ENCODE measurements at regions not wholly inside any gene's neighbourhood (a gene's known extent, or its start where the extent isn't known, plus 50 kb on each side); places are given as distances from the start of the nearest gene placed in this dataset.

DNA sequence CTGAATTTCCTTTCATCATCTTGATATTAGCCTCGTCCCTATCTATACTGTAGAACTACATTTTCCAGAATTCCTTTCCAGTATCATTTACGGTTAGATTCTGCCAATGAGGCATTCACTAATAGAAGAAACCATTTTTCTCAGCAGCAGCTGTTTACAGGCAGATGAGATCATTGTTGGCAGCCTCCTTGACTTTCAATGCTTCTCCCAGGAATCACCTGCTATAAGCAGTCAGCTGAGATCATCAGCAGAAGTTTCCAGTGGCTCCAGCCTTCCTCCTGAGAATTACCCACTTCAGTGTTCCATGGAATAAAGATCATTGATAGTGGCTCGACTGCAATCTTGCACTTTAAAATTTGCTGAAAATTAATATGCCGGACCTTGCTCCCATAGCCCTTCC lies 157.3 kb upstream of the TET2 start:
- no peak for TF ChIP-seq ZNF341 (tag by site-specific recombination; IDR thresholded peaks at IDR 0.05; ENCODE audit: low read depth)
- TF ChIP-seq, protein P1, sequence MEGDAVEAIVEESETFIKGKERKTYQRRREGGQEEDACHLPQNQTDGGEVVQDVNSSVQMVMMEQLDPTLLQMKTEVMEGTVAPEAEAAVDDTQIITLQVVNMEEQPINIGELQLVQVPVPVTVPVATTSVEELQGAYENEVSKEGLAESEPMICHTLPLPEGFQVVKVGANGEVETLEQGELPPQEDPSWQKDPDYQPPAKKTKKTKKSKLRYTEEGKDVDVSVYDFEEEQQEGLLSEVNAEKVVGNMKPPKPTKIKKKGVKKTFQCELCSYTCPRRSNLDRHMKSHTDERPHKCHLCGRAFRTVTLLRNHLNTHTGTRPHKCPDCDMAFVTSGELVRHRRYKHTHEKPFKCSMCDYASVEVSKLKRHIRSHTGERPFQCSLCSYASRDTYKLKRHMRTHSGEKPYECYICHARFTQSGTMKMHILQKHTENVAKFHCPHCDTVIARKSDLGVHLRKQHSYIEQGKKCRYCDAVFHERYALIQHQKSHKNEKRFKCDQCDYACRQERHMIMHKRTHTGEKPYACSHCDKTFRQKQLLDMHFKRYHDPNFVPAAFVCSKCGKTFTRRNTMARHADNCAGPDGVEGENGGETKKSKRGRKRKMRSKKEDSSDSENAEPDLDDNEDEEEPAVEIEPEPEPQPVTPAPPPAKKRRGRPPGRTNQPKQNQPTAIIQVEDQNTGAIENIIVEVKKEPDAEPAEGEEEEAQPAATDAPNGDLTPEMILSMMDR (tag by site-specific recombination; IDR thresholded peaks at IDR 0.05) = no peak
- no peak for TF ChIP-seq SALL2 (tag by site-specific recombination; IDR thresholded peaks at IDR 0.05; ENCODE audit: borderline replicate concordance)
- TF ChIP-seq KLF16 (tag by site-specific recombination; IDR thresholded peaks at IDR 0.05) = no peak
- TF ChIP-seq, protein P2, sequence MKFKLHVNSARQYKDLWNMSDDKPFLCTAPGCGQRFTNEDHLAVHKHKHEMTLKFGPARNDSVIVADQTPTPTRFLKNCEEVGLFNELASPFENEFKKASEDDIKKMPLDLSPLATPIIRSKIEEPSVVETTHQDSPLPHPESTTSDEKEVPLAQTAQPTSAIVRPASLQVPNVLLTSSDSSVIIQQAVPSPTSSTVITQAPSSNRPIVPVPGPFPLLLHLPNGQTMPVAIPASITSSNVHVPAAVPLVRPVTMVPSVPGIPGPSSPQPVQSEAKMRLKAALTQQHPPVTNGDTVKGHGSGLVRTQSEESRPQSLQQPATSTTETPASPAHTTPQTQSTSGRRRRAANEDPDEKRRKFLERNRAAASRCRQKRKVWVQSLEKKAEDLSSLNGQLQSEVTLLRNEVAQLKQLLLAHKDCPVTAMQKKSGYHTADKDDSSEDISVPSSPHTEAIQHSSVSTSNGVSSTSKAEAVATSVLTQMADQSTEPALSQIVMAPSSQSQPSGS (tag by site-specific recombination; IDR thresholded peaks at IDR 0.05; ENCODE audit: low read depth) = no peak
- TF ChIP-seq, protein P3, sequence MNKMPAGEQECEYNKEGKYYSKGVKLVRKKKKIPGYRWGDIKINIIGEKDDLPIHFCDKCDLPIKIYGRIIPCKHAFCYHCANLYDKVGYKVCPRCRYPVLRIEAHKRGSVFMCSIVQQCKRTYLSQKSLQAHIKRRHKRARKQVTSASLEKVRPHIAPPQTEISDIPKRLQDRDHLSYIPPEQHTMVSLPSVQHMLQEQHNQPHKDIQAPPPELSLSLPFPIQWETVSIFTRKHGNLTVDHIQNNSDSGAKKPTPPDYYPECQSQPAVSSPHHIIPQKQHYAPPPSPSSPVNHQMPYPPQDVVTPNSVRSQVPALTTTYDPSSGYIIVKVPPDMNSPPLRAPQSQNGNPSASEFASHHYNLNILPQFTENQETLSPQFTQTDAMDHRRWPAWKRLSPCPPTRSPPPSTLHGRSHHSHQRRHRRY (tag by site-specific recombination; IDR thresholded peaks at IDR 0.05) = no peak
- no peak for TF ChIP-seq ZNF776 (tag by site-specific recombination; IDR thresholded peaks at IDR 0.05; ENCODE audit: borderline replicate concordance)
- no peak for TF ChIP-seq ZBTB8A (tag by site-specific recombination; IDR thresholded peaks at IDR 0.05)
- TF ChIP-seq ZNF585B (tag by site-specific recombination; IDR thresholded peaks at IDR 0.05) = no peak

Measured in HEK293 (cell line).